ENCODE measurements at regions not wholly inside any gene's neighbourhood (a gene's known extent, or its start where the extent isn't known, plus 50 kb on each side); places are given as distances from the start of the nearest gene placed in this dataset.

DNA sequence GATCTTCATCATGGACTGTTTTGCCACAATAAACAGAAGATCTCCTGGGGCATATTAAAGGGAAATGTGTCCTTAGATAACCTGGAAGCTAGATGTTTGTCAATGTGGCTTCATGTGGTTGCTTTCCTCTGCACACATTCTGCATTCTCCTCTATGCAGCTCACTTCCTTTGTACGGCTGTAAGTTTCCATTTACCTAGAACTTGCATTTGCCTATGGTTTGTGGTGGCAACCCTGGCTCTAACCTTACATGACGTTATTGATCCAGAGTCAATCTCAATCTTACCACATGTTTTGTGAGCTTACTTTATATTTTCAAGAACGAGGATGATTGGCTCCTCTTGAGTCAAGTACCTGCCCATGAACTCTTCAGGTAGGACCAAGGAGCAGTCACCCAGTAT is 863.1 kb downstream of the MAFB start:
- ATAC-seq (no peak), DNase-seq (no peak)

- ATAC-seq (no peak), DNase-seq (no peak)
Observed at GRCh38 chr20:39825524-39825923, 863.4 kb downstream of the DHX35 start.

GRCh38 chr20:39823224-39823623 is 861.1 kb downstream of the DHX35 start:
- ATAC-seq = no peak
- DNase-seq = no peak

- ATAC-seq (no peak), DNase-seq (no peak)
Observed at GRCh38 chr20:39822667-39823066, 860.5 kb downstream of the DHX35 start.

GRCh38 chr20:39813190-39813829 is 851.2 kb downstream of the DHX35 start:
- DNase-seq = no peak
- ATAC-seq = no peak

- DNase-seq = no peak
Observed at GRCh38 chr20:39812116-39812515, 850.0 kb downstream of the DHX35 start.

DNA sequence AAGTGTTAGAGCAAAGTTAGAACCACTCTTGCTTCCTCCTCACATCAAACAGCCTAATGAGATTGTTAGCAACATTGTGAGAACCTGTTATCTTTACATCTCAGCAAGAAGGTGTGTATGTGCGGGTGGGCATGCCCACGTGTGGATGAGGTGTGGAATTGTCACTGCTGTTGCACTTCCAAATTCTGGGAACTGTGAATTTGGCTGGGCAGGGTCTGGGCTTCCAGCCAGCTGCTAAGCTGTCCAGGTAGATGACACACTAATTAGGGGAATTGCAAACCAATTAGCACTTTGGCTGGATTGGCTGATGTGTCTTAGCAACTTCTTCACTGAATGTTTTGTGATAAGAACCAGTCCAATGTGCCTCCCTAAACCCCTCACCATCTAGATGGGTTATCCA is 848.2 kb downstream of the DHX35 start:
- ATAC-seq (no peak), DNase-seq (no peak)

More at GRCh38 chr20:39812116-39812515, 850.0 kb downstream of the DHX35 start:
- no peak for ATAC-seq

DNA sequence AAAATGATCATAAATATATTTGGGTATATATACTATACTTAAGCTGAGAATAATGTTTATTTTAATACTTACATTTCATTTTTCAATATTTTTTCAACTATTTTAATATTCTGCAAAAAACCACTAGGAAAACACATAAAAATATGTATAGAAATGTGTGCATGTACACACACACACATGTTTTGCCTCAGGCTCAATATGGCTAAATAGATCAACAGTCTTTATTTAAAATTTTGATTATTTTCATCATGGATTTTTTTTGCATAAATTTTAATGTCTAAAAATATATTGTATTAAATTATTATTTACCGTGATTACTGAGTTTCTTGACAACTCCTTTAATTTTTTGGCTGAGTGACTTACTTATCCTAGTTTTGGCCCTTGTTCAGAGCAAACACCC is 846.5 kb downstream of the DHX35 start:
- ATAC-seq = no peak
- no peak for DNase-seq

- ATAC-seq (no peak), DNase-seq (no peak)
Observed at GRCh38 chr20:39800548-39800947, 838.4 kb downstream of the DHX35 start.

- no peak for ATAC-seq
- DNase-seq = no peak
Observed at GRCh38 chr20:39800111-39800510, 838.0 kb downstream of the DHX35 start.

DNA sequence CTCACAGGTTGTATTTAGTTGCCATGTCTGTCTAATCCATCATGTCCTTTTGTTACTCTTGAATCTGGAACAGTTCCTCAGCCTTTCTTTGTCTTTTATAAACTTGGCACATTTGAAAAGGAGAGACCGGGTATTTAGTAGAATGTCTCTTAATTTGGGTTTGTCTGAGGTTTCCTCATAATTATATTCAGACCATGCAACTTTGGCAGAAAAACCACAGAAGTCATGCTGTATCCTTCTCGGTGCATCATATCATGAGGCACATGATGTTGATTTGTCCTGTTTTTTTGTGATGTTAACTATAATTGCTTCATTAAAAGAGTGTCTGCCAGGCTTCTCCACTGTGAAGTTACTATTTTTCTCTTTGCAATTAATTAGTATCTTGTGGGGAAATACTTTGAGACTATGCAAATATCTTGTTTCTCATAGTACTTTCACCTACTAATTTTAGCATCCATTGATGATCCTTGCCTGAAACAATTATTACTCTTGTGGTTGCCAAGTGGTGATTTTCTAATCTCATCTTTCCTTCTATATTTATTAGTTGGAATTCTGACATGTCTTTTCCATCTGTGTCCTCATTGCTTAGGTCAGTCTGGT is 837.3 kb downstream of the DHX35 start:
- ATAC-seq = no peak

GRCh38 chr20:39795401-39796272 is 833.5 kb downstream of the DHX35 start:
- no peak for ATAC-seq
- no peak for DNase-seq

More for the DNA sequence above, 837.3 kb downstream of the DHX35 start:
- no peak for DNase-seq

DNA sequence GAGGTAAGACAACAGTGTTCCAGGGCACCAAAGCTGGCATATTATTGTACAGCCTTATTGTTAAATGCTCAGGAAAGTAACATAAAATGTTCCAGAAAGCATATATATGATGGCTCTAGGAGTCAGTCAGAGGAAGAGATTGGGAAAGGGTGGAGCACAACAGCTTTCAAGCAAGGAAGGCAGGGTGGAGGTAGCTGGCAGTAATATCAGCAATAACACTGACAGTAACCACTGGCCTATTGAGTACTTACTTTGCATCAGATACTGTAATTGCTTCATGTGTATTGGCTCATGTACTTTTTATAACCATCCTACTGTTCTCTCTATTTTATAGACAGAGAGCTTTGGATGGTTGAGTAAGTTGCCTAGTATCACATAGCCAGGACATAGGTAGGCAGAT is 830.2 kb downstream of the DHX35 start:
- ATAC-seq (no peak), DNase-seq (no peak)

DNA sequence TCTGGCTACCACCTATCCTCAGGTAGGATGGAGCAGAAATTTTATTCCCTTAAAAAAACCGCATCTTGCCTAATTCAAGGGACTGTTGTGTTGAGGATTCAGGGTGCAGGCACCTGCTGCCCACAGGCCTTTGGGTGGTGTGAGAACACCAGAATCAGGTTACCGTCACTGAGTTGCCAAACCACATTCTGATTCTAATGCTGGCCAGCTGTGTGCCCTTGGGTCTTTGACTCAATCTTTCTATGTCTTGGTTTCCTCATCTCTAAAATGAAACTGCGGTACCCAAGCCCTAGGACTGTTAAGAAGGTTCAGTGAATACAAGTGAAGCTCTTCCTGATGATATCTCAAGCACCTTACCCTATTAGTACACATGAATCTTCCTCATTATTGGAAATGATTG is 827.3 kb downstream of the DHX35 start:
- ATAC-seq (no peak), DNase-seq (no peak)

- no peak for DNase-seq
- ATAC-seq = no peak
Observed at GRCh38 chr20:39785252-39785917, 823.2 kb downstream of the DHX35 start.

GRCh38 chr20:39784693-39785092 is 822.5 kb downstream of the DHX35 start:
- DNase-seq = no peak
- no peak for ATAC-seq

GRCh38 chr20:39778847-39779604 is 816.9 kb downstream of the DHX35 start:
- DNase-seq (no peak), ATAC-seq (no peak)

DNA sequence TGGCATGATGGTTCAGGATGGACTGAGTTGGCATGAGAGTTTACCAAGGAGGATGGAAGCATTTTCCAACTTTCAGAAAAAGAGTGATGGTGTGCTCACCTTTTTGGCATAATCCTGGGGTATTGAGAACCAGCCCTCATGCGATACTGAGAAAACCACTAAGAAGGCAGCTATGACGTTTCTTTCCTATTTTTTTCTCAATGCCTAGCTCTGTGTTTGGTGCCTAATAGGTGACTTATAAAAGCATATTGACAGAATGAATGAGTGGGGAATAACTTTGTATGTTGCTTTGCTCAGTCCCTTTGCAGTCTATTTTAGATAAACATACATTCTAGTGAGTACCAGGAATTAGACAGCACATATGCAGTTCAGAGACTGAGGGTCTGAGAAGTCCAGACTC is 816.3 kb downstream of the DHX35 start:
- ATAC-seq (no peak), DNase-seq (no peak)

DNA sequence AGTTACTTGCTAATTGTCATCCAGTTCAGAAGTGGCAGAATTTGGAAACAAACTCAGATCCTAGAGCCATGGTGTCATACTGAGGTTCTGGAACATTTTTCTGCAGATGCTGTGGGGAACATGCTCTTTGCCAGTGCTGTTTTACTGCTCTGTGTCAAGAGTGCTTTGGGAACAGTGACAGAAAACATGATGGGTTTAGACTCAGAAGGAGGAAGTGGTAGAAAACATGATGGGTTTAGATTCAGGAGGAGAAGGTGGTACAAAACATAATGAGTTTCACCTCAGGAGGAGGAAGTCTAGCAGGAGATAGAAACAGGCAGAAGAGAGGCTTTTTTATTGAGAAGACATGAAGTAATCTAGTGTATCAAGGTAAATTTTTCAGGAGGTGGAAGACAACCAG is 815.5 kb downstream of the DHX35 start:
- DNase-seq = no peak
- no peak for ATAC-seq

DNA sequence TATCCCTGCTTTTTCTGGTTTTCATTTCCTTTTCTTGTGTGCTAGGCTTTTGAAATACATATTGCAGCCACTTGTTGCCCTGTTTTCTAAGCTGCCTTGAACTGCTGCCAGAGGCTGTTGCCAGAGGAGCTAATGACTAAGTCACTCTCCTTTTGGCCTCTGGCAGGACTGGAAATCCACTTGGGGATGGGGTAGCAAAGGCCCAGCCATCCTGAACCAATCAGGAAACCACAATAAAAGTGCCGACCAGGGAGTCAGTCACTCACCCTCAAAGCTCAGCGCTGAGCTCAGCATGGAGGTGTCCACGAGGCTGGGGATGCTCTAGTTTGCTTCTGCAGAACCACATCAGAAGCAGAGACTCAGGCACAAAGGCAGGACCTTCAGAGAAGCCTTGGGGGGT is 813.0 kb downstream of the DHX35 start:
- ATAC-seq (no peak), DNase-seq (no peak)

GRCh38 chr20:39773380-39774000 is 811.3 kb downstream of the DHX35 start:
- no peak for DNase-seq
- no peak for ATAC-seq

DNA sequence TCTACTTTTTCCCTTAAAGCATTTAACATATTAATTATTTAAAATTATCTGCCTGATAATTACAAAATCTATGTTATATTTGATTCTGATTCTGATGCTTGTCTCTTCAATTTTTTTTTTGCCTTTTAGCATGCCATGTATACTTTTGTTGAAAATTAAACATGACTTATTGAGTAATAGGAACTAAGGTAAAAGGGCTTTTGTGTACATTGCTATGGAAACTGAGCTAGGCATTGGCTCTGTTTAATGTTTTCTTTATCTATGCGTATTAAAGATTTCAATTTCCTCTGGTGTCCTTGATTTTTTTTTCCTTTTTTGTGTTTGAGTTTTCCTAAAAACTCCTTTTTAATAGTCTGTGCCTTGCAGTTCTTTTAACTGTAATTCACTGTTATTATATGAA is 805.2 kb downstream of the DHX35 start:
- no peak for ATAC-seq

More for the DNA sequence above, 805.2 kb downstream of the DHX35 start:
- no peak for DNase-seq
